ENCODE measurements at regions not wholly inside any gene's neighbourhood (a gene's known extent, or its start where the extent isn't known, plus 50 kb on each side); places are given as distances from the start of the nearest gene placed in this dataset.

DNA sequence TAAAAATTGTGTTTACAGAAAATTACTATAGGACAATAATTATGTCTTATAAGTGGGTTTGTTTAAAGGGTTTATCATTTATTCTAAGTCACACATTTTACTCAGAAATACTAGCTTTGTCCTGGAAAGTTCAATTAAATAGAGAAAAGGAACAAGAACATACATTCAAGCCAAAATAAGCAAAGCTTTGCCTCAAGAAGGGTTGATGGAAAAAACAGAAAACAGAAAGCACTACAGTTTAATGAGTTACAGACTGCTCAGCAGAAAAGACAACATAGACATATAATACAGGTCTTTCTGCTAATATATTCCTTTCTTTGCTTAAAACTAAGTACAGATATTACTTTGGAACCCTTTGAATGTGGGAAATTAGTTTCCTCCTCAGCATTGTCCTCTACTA lies 703.0 kb upstream of the LRFN5 start:
- Histone ChIP-seq H3K27ac (ENCODE audit: low read depth in 1 of 2, low read length in 2 of 2) (no peak overlapping the region), H3K9ac (ENCODE audit: low read depth in 1 of 2, low read length in 2 of 2) (no peak overlapping the region), H3K4me1 (ENCODE audit: control insufficient read depth in 4 of 4, insufficient read depth in 4 of 4, low read length in 3 of 4) (no peaks in the 10 kb centered on the region), H3K36me3 (ENCODE audit: control insufficient read depth in 4 of 4, insufficient read depth in 3 of 4, low read depth in 1 of 4, low read length in 3 of 4) (no peaks in the 10 kb centered on the region), H3K27me3 (ENCODE audit: control insufficient read depth in 4 of 4, insufficient read depth in 4 of 4, low read length in 3 of 4) (no peaks in the 10 kb centered on the region), H3K4me3 (ENCODE audit: low read depth in 1 of 3, low read length in 3 of 3) (no peak overlapping the region), H3K9me3 (ENCODE audit: control insufficient read depth in 4 of 4, low read length in 3 of 4) (no peaks in the 10 kb centered on the region)
- no peak for DNase-seq (ENCODE audit: low spot score)
- no peak for TF ChIP-seq YY1 (IDR thresholded peaks at IDR 0.05)
- TF ChIP-seq, protein P1, sequence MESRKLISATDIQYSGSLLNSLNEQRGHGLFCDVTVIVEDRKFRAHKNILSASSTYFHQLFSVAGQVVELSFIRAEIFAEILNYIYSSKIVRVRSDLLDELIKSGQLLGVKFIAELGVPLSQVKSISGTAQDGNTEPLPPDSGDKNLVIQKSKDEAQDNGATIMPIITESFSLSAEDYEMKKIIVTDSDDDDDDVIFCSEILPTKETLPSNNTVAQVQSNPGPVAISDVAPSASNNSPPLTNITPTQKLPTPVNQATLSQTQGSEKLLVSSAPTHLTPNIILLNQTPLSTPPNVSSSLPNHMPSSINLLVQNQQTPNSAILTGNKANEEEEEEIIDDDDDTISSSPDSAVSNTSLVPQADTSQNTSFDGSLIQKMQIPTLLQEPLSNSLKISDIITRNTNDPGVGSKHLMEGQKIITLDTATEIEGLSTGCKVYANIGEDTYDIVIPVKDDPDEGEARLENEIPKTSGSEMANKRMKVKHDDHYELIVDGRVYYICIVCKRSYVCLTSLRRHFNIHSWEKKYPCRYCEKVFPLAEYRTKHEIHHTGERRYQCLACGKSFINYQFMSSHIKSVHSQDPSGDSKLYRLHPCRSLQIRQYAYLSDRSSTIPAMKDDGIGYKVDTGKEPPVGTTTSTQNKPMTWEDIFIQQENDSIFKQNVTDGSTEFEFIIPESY (IDR thresholded peaks at IDR 0.05): no peak
- no peak for TF ChIP-seq GABPA (IDR thresholded peaks at IDR 0.05 in 1 of 2, conservative IDR thresholded peaks at IDR 0.05 in 1 of 2)
- TF ChIP-seq HNF4A (conservative IDR thresholded peaks at IDR 0.05): no peak
- TF ChIP-seq, protein P2, sequence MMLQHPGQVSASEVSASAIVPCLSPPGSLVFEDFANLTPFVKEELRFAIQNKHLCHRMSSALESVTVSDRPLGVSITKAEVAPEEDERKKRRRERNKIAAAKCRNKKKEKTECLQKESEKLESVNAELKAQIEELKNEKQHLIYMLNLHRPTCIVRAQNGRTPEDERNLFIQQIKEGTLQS (IDR thresholded peaks at IDR 0.05): no peak
- no peak for TF ChIP-seq RXRA (IDR thresholded peaks at IDR 0.05)
- TF ChIP-seq FOXA2 (IDR thresholded peaks at IDR 0.05): no peak
- TF ChIP-seq RAD21 (IDR thresholded peaks at IDR 0.05): no peak

DNA sequence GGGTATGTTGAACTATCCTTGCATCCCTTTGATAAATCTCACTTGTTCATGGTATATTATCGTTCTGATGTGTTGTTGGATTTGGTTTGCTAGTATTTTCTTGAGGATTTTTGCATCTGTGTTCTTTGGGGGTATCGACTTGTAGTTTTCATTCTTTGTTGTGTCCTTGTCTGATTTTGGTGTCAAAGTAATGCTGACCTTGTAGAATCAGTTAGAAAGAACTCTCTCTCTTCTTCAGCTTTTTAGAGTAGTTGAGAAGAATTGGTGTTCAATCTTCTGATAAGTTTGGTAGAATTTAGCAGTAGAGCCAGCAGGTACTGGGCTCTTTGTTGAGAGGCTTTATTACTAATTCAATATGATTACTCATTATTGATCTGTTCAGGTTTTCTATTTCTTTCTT lies 707.2 kb upstream of the LRFN5 start:
- Histone ChIP-seq H3K27ac (ENCODE audit: low read depth in 1 of 2, low read length in 2 of 2) (no peak overlapping the region), H3K4me1 (ENCODE audit: control insufficient read depth in 4 of 4, insufficient read depth in 4 of 4, low read length in 3 of 4) (no peaks in the 10 kb centered on the region)
- no peak for DNase-seq (ENCODE audit: low spot score)

DNA sequence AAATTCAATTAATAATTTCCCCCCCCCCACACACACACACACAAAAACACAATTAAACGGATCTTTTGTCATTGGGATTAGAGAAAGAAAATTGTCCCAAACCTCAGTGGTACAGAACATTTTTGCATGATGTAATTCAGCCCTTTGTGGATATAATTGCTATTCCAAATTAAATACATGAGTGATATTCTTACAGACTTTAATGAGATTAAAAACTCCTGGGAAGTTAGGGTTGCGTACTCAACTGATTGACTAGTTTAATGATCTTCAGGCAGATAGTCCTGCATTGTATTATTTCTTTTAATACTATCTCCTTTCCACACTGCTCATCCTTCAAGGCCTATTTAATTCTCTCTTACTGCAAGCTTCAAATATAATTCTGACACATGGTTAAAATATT lies 711.8 kb upstream of the LRFN5 start:
- no peak overlapping the region for H3K4me3 ChIP-seq (ENCODE audit: low read depth in 1 of 3, low read length in 3 of 3)
- DNase-seq (ENCODE audit: low spot score): no peak
- H3K27me3 ChIP-seq (ENCODE audit: control insufficient read depth in 4 of 4, insufficient read depth in 4 of 4, low read length in 3 of 4): no peaks in the 10 kb centered on the region
- no peak overlapping the region for H3K9ac ChIP-seq (ENCODE audit: low read depth in 1 of 2, low read length in 2 of 2)
- no peaks in the 10 kb centered on the region for H3K9me3 ChIP-seq (ENCODE audit: control insufficient read depth in 4 of 4, low read length in 3 of 4)
- H3K27ac ChIP-seq (ENCODE audit: low read depth in 1 of 2, low read length in 2 of 2): no peak overlapping the region
- no peaks in the 10 kb centered on the region for H3K36me3 ChIP-seq (ENCODE audit: control insufficient read depth in 4 of 4, insufficient read depth in 3 of 4, low read depth in 1 of 4, low read length in 3 of 4)
- 84% methylated on average over 2 of the region's 2 CpGs for WGBS
- H3K4me1 ChIP-seq (ENCODE audit: control insufficient read depth in 4 of 4, insufficient read depth in 4 of 4, low read length in 3 of 4): no peaks in the 10 kb centered on the region
- TF ChIP-seq, protein P3, sequence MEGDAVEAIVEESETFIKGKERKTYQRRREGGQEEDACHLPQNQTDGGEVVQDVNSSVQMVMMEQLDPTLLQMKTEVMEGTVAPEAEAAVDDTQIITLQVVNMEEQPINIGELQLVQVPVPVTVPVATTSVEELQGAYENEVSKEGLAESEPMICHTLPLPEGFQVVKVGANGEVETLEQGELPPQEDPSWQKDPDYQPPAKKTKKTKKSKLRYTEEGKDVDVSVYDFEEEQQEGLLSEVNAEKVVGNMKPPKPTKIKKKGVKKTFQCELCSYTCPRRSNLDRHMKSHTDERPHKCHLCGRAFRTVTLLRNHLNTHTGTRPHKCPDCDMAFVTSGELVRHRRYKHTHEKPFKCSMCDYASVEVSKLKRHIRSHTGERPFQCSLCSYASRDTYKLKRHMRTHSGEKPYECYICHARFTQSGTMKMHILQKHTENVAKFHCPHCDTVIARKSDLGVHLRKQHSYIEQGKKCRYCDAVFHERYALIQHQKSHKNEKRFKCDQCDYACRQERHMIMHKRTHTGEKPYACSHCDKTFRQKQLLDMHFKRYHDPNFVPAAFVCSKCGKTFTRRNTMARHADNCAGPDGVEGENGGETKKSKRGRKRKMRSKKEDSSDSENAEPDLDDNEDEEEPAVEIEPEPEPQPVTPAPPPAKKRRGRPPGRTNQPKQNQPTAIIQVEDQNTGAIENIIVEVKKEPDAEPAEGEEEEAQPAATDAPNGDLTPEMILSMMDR (IDR thresholded peaks at IDR 0.05; ENCODE audit: low read depth, low read length, missing input control): no peak
- TF ChIP-seq FOXA2 (IDR thresholded peaks at IDR 0.05): no peak
- no peak for TF ChIP-seq TAF1 (conservative IDR thresholded peaks at IDR 0.05)
- no peak for TF ChIP-seq JUND (IDR thresholded peaks at IDR 0.05)
- TF ChIP-seq RAD21 (IDR thresholded peaks at IDR 0.05): no peak
- TF ChIP-seq YY1 (IDR thresholded peaks at IDR 0.05): no peak
- TF ChIP-seq, protein P2 (IDR thresholded peaks at IDR 0.05): no peak
- TF ChIP-seq, protein P4, sequence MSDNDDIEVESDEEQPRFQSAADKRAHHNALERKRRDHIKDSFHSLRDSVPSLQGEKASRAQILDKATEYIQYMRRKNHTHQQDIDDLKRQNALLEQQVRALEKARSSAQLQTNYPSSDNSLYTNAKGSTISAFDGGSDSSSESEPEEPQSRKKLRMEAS (IDR thresholded peaks at IDR 0.05): no peak
- TF ChIP-seq SP1 (IDR thresholded peaks at IDR 0.05): no peak
- no peak for TF ChIP-seq HNF4A (conservative IDR thresholded peaks at IDR 0.05)
- TF ChIP-seq, protein P5, sequence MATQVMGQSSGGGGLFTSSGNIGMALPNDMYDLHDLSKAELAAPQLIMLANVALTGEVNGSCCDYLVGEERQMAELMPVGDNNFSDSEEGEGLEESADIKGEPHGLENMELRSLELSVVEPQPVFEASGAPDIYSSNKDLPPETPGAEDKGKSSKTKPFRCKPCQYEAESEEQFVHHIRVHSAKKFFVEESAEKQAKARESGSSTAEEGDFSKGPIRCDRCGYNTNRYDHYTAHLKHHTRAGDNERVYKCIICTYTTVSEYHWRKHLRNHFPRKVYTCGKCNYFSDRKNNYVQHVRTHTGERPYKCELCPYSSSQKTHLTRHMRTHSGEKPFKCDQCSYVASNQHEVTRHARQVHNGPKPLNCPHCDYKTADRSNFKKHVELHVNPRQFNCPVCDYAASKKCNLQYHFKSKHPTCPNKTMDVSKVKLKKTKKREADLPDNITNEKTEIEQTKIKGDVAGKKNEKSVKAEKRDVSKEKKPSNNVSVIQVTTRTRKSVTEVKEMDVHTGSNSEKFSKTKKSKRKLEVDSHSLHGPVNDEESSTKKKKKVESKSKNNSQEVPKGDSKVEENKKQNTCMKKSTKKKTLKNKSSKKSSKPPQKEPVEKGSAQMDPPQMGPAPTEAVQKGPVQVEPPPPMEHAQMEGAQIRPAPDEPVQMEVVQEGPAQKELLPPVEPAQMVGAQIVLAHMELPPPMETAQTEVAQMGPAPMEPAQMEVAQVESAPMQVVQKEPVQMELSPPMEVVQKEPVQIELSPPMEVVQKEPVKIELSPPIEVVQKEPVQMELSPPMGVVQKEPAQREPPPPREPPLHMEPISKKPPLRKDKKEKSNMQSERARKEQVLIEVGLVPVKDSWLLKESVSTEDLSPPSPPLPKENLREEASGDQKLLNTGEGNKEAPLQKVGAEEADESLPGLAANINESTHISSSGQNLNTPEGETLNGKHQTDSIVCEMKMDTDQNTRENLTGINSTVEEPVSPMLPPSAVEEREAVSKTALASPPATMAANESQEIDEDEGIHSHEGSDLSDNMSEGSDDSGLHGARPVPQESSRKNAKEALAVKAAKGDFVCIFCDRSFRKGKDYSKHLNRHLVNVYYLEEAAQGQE (IDR thresholded peaks at IDR 0.05): no peak
- TF ChIP-seq FOXA1 (IDR thresholded peaks at IDR 0.05): no peak
- no peak for TF ChIP-seq HNF4G (IDR thresholded peaks at IDR 0.05)
- TF ChIP-seq GABPA (IDR thresholded peaks at IDR 0.05 in 1 of 2, conservative IDR thresholded peaks at IDR 0.05 in 1 of 2): no peak

More for the DNA sequence above, 707.2 kb upstream of the LRFN5 start:
- Histone ChIP-seq H3K9ac (ENCODE audit: low read depth in 1 of 2, low read length in 2 of 2) (no peak overlapping the region), H3K4me3 (ENCODE audit: low read depth in 1 of 3, low read length in 3 of 3) (no peak overlapping the region), H3K9me3 (ENCODE audit: control insufficient read depth in 4 of 4, low read length in 3 of 4) (no peaks in the 10 kb centered on the region), H3K27me3 (ENCODE audit: control insufficient read depth in 4 of 4, insufficient read depth in 4 of 4, low read length in 3 of 4) (no peaks in the 10 kb centered on the region), H3K36me3 (ENCODE audit: control insufficient read depth in 4 of 4, insufficient read depth in 3 of 4, low read depth in 1 of 4, low read length in 3 of 4) (no peaks in the 10 kb centered on the region)
- WGBS: 58% methylated on average over 2 of the region's 2 CpGs
- no peak for TF ChIP-seq EGR1 (IDR thresholded peaks at IDR 0.05; ENCODE audit: low read depth in 2 of 2)
- TF ChIP-seq JUND (IDR thresholded peaks at IDR 0.05): no peak
- TF ChIP-seq, protein P1 (IDR thresholded peaks at IDR 0.05): no peak
- TF ChIP-seq NR2F2 (IDR thresholded peaks at IDR 0.05): no peak
- no peak for TF ChIP-seq SP1 (IDR thresholded peaks at IDR 0.05)
